K562 (cell line): ENCODE measurements at regions not wholly inside any gene's neighbourhood (a gene's known extent, or its start where the extent isn't known, plus 50 kb on each side); places are given as distances from the start of the nearest gene placed in this dataset.

Source experiments
- ATAC-seq: fragments of 200-7000 bp; cut with Tn5 transposase; 3 replicates; pipeline ENCODE4 v1.9.1; 2020; ENCODE audit warnings: moderate library complexity
- BruUV-seq: library from RNA; stranded (reverse); fragments of 400-500 nt; replicated peaks from 2 replicates; lab custom pipeline; 2021; lab: Mats Ljungman, UMichigan
- CTCF ChIA-PET: fragments of 300-600 bp; formaldehyde crosslinking; extraction: SDS; loops from one replicate; lab custom pipeline; 2021; ENCODE audit warnings: low intra/inter-chr PET ratio; lab: Yijun Ruan, JAX
- POLR2A ChIA-PET: fragments of 300-600, 350-650 bp; sonication (Branson Sonifier 250); formaldehyde crosslinking; extraction: SDS; loops from one replicate; lab custom pipeline; 2021; ENCODE audit warnings: antibody characterized with exemption, inconsistent platforms; lab: Yijun Ruan, JAX
- DNase-seq, 4 experiments: peaks; one replicate each; pipeline versions ENCODE4 v3.0.0 to v3.0.0-alpha.2; 2011 to 2018; ENCODE audit warnings: low spot score in 3 of 4, mixed read lengths in 3 of 4; ENCODE audit errors: extremely low read depth in 1 of 4
- FAIRE-seq: peaks from 2 replicates; lab custom pipeline; 2011; peaks lifted over from hg19 to GRCh38; lab: Jason Lieb, UNC
- H2AFZ ChIP-seq: 2 replicates; pipeline ENCODE4 v1.6.0; 2011; ENCODE audit warnings: low read depth, low read length, control low read depth, inconsistent platforms
- H3K27ac ChIP-seq: fragments of 200-600 bp; 3 replicates; pipeline ENCODE4 v1.8.0; 2011; ENCODE audit warnings: low read depth, mild to moderate bottlenecking, control low read depth, inconsistent platforms, low read length, moderate library complexity, mixed read lengths; ENCODE audit errors: extremely low read depth
- H3K27me3 ChIP-seq, 2 experiments: fragments of 300-600 bp in 1 of 2; 2 replicates in 1 of 2; 3 replicates in 1 of 2; pipeline versions ENCODE4 v1.6.0 to v1.8.0; 2011; ENCODE audit warnings: inconsistent platforms in 2 of 2, low read length in 2 of 2, mild to moderate bottlenecking in 1 of 2, mixed read lengths in 1 of 2, moderate library complexity in 1 of 2; ENCODE audit not compliant: control insufficient read depth in 2 of 2, insufficient read depth in 2 of 2
- H3K36me3 ChIP-seq: fragments of 300-600 bp; 3 replicates; pipeline ENCODE4 v1.8.0; 2011; ENCODE audit warnings: mild to moderate bottlenecking, low read length, inconsistent platforms; ENCODE audit not compliant: control insufficient read depth, insufficient read depth
- H3K4me1 ChIP-seq, 2 experiments: fragments of 200-600 bp in 1 of 2; replicated peaks in 1 of 2; 2 replicates in 1 of 2; 3 replicates in 1 of 2; pipeline versions ENCODE4 v1.5.1 to v1.8.0; 2011; ENCODE audit warnings: inconsistent platforms in 2 of 2, low read length in 2 of 2, mild to moderate bottlenecking in 1 of 2, mixed read lengths in 1 of 2, moderate library complexity in 1 of 2; ENCODE audit not compliant: control insufficient read depth in 2 of 2, insufficient read depth in 2 of 2
- H3K4me2 ChIP-seq: 2 replicates; pipeline ENCODE4 v1.6.1; 2011; ENCODE audit warnings: low read length, control low read depth, inconsistent platforms, mixed read lengths; ENCODE audit not compliant: insufficient read depth
- H3K4me3 ChIP-seq: fragments of 200-600 bp; sonication (generic), shearing (Covaris generic); 2 replicates; pipeline ENCODE4 v1.5.1; 2016; ENCODE audit warnings: control low read depth, inconsistent platforms
- H3K79me2 ChIP-seq: fragments of 200-600 bp; 3 replicates; pipeline ENCODE4 v1.8.0; 2011; ENCODE audit warnings: low read length, inconsistent platforms; ENCODE audit not compliant: control insufficient read depth, insufficient read depth
- H3K9ac ChIP-seq, 2 experiments: 2 replicates each; pipeline versions ENCODE4 v1.6.0 to v1.6.1; 2011; ENCODE audit warnings: low read depth in 2 of 2, low read length in 2 of 2, control low read depth in 1 of 2, inconsistent platforms in 1 of 2, mild to moderate bottlenecking in 1 of 2, mixed read lengths in 1 of 2; ENCODE audit not compliant: insufficient read depth in 1 of 2
- H3K9me1 ChIP-seq: one replicate; pipeline ENCODE4 v1.6.0; 2011; ENCODE audit warnings: inconsistent platforms, mild to moderate bottlenecking, low read length, moderate library complexity; ENCODE audit not compliant: control insufficient read depth, insufficient read depth
- H3K9me3 ChIP-seq: replicated peaks from 2 replicates; pipeline ENCODE4 v1.5.1; 2011; ENCODE audit warnings: low read depth, low read length, inconsistent platforms; ENCODE audit not compliant: control insufficient read depth, insufficient read depth
- H4K20me1 ChIP-seq: replicated peaks from 2 replicates; pipeline ENCODE4 v1.6.1; 2011; ENCODE audit warnings: low read length, inconsistent platforms, mixed read lengths; ENCODE audit not compliant: control insufficient read depth, insufficient read depth
- DPF2 ChIP-seq: fragments of 450-650 bp; IDR thresholded peaks from 2 replicates; pipeline ENCODE4 v1.6.1; 2016
- ETS2 ChIP-seq: IDR thresholded peaks from 2 replicates; pipeline ENCODE4 v1.6.1; 2016; ENCODE audit warnings: borderline replicate concordance, missing genetic modification characterization, mild to moderate bottlenecking, moderate library complexity, missing compliant biosample characterization; ENCODE audit not compliant: poor library complexity, severe bottlenecking
- IFI16 ChIP-seq: fragments of 250-450 bp; sonication (Bioruptor Pico); IDR thresholded peaks from 2 replicates; pipeline ENCODE4 v2.1.2; 2022; ENCODE audit warnings: mild to moderate bottlenecking, inconsistent platforms
- MCM3 ChIP-seq: fragments of 450-650 bp; IDR thresholded peaks from 2 replicates; pipeline ENCODE4 v1.6.1; 2016
- NCOA2 ChIP-seq, 2 experiments: fragments of 450-650 bp; IDR thresholded peaks; 2 replicates each; pipeline ENCODE4 v1.6.1; 2018; ENCODE audit warnings: mild to moderate bottlenecking in 2 of 2, moderate library complexity in 1 of 2; ENCODE audit not compliant: partially characterized antibody in 2 of 2
- NFE2L1 ChIP-seq: fragments of 450-650 bp; IDR thresholded peaks from 2 replicates; pipeline ENCODE4 v1.6.1; 2016; ENCODE audit warnings: missing genetic modification characterization, low read depth, mild to moderate bottlenecking, missing compliant biosample characterization, moderate library complexity, borderline replicate concordance
- SMAD3 ChIP-seq: fragments of 450-650 bp; formaldehyde crosslinking; conservative IDR thresholded peaks from 2 replicates; pipeline ENCODE4 v1.4.0; 2020; ENCODE audit warnings: mild to moderate bottlenecking
- ZNF121 ChIP-seq: sonication (generic); formaldehyde crosslinking; conservative IDR thresholded peaks from 2 replicates; pipeline ENCODE4 v1.8.0; 2022; ENCODE audit warnings: missing genetic modification reagents
- ZNF124 ChIP-seq: sonication (generic); formaldehyde crosslinking; IDR thresholded peaks from 2 replicates; pipeline ENCODE4 v1.8.1; 2022; ENCODE audit warnings: missing genetic modification reagents
- ZNF133 ChIP-seq: fragments of 250-450 bp; sonication (Bioruptor Pico); IDR thresholded peaks from 2 replicates; pipeline ENCODE4 v1.4.0; 2020; ENCODE audit warnings: mild to moderate bottlenecking
- ZNF212 ChIP-seq: fragments of 450-650 bp; formaldehyde crosslinking; IDR thresholded peaks from 2 replicates; pipeline ENCODE4 v1.4.0; 2020; ENCODE audit warnings: mild to moderate bottlenecking
- ZNF217 ChIP-seq: sonication (generic); formaldehyde crosslinking; IDR thresholded peaks from 2 replicates; pipeline ENCODE4 v1.8.0; 2022; ENCODE audit warnings: mild to moderate bottlenecking, missing genetic modification reagents
- ZNF449 ChIP-seq: fragments of 250-450 bp; sonication (Bioruptor Pico); IDR thresholded peaks from 2 replicates; pipeline ENCODE4 v1.8.0; 2022; ENCODE audit warnings: moderate library complexity, mild to moderate bottlenecking, inconsistent platforms
- WGBS: fragments of 100-300 bp; shearing (Covaris generic); methylation state at CpG from one replicate; pipeline ENCODE4 v1.1.6; 2016; ENCODE audit warnings: low coverage, mixed read lengths; ENCODE audit not compliant: insufficient coverage; ENCODE audit errors: missing lambda C conversion rate; 5-methylcytosine and 5-hydroxymethylcytosine counted together
- in situ Hi-C: fragments of 300-500 bp; cut with MboI; formaldehyde crosslinking; loops from 4 replicates; pipeline ENCODE4 v1.15.0; 2018; ENCODE audit warnings: inconsistent platforms, mixed read lengths
- intact Hi-C: fragments of 100-400 bp; cut with micrococcal nuclease; formaldehyde crosslinking; loops from 2 replicates; pipeline ENCODE4 v1.14.2; 2022
- TF ChIP-seq, protein P1 (sequence below), 2 experiments: fragments of 200-800 bp in 1 of 2; sonication (Bioruptor generic) in 1 of 2; sonication (generic) in 1 of 2; formaldehyde crosslinking in 1 of 2; IDR thresholded peaks in 1 of 2; conservative IDR thresholded peaks in 1 of 2; 2 replicates each; pipeline versions ENCODE4 v1.5.0 to v1.6.1; 2016 to 2020; ENCODE audit warnings: missing compliant biosample characterization in 1 of 2, missing genetic modification characterization in 1 of 2, missing genetic modification reagents in 1 of 2
- TF ChIP-seq, protein P2 (sequence below), 2 experiments: fragments of 450-650 bp; conservative IDR thresholded peaks; 2 replicates each; pipeline ENCODE4 v1.6.1; 2017; ENCODE audit warnings: mild to moderate bottlenecking in 2 of 2, moderate library complexity in 2 of 2
- TF ChIP-seq, protein P3 (sequence below): fragments of 200-800 bp; sonication (Bioruptor generic); IDR thresholded peaks from 2 replicates; pipeline ENCODE4 v1.6.1; 2017; ENCODE audit warnings: missing genetic modification characterization, missing compliant biosample characterization

DNA sequence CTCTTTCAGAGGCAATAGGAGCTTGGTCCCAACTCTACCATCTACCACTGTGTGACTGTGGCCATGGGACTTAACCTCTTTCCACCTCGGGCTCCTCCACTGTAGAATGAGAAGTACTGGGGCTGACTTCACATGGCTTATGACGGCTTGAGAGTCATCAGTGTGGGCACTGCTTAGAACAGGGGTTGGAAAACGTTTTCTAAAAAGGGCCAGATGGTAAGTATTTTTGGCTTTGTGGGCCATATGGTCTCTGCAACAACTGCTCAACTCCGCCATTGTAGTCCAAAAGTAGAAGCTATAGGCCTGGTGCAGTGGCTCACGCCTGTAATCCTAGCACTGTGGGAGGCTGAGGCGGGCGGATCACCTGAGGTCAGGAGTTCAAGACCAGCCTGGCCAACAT, 69.2 kb upstream of the LTA4H start:
- WGBS = 54% methylated on average over 7 of the region's 7 CpGs
- no peak overlapping the region for H3K9ac ChIP-seq
- H3K27me3 ChIP-seq = no peaks in the 10 kb centered on the region
- H3K9me1 ChIP-seq = no peaks in the 10 kb centered on the region
- no peak overlapping the region for H3K4me2 ChIP-seq
- ChIA-PET CTCF (no interaction called here), POLR2A (interaction anchor here (1.0 kb wide), 1 partner anchor 53 kb away, joined by 3 read pairs; no protein-coding TSS in a partner anchor)
- H3K4me1 ChIP-seq = no peaks in the 10 kb centered on the region; a peak in 1 of 5 replicates
- DNase-seq = no peak
- intact Hi-C loops = no loop called here
- H3K9me3 ChIP-seq = no peaks in the 10 kb centered on the region
- in situ Hi-C loops = no loop called here
- H3K27ac ChIP-seq = no peak overlapping the region
- H3K4me3 ChIP-seq = no peak overlapping the region
- FAIRE-seq = no peak
- H4K20me1 ChIP-seq = no peaks in the 10 kb centered on the region
- no peak for TF ChIP-seq DPF2
- TF ChIP-seq ZNF217 (CRISPR knock-in tag) = no peak
- no peak for TF ChIP-seq ZNF124 (CRISPR knock-in tag)
- TF ChIP-seq ZNF121 (CRISPR knock-in tag) = no peak
- no peak for TF ChIP-seq ZNF449 (CRISPR knock-in tag)
- TF ChIP-seq NFE2L1 (tag) = no peak
- no peak for TF ChIP-seq ETS2 (tag)
- TF ChIP-seq SMAD3 (CRISPR knock-in tag) = no peak
- TF ChIP-seq MCM3 = no peak
- TF ChIP-seq, protein P1, sequence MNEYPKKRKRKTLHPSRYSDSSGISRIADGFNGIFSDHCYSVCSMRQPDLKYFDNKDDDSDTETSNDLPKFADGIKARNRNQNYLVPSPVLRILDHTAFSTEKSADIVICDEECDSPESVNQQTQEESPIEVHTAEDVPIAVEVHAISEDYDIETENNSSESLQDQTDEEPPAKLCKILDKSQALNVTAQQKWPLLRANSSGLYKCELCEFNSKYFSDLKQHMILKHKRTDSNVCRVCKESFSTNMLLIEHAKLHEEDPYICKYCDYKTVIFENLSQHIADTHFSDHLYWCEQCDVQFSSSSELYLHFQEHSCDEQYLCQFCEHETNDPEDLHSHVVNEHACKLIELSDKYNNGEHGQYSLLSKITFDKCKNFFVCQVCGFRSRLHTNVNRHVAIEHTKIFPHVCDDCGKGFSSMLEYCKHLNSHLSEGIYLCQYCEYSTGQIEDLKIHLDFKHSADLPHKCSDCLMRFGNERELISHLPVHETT (CRISPR knock-in tag; conservative IDR thresholded peaks at IDR 0.05 in 1 of 2, IDR thresholded peaks at IDR 0.05 in 1 of 2) = no peak
- TF ChIP-seq, protein P2, sequence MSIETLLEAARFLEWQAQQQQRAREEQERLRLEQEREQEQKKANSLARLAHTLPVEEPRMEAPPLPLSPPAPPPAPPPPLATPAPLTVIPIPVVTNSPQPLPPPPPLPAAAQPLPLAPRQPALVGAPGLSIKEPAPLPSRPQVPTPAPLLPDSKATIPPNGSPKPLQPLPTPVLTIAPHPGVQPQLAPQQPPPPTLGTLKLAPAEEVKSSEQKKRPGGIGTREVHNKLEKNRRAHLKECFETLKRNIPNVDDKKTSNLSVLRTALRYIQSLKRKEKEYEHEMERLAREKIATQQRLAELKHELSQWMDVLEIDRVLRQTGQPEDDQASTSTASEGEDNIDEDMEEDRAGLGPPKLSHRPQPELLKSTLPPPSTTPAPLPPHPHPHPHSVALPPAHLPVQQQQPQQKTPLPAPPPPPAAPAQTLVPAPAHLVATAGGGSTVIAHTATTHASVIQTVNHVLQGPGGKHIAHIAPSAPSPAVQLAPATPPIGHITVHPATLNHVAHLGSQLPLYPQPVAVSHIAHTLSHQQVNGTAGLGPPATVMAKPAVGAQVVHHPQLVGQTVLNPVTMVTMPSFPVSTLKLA (conservative IDR thresholded peaks at IDR 0.05) = no peak
- TF ChIP-seq ZNF212 (CRISPR knock-in tag) = no peak
- TF ChIP-seq IFI16 (CRISPR knock-in tag) = no peak
- no peak for TF ChIP-seq ZNF133 (CRISPR knock-in tag)
- TF ChIP-seq, protein P3, sequence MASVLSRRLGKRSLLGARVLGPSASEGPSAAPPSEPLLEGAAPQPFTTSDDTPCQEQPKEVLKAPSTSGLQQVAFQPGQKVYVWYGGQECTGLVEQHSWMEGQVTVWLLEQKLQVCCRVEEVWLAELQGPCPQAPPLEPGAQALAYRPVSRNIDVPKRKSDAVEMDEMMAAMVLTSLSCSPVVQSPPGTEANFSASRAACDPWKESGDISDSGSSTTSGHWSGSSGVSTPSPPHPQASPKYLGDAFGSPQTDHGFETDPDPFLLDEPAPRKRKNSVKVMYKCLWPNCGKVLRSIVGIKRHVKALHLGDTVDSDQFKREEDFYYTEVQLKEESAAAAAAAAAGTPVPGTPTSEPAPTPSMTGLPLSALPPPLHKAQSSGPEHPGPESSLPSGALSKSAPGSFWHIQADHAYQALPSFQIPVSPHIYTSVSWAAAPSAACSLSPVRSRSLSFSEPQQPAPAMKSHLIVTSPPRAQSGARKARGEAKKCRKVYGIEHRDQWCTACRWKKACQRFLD (CRISPR knock-in tag) = no peak
- no peak for TF ChIP-seq NCOA2 (IDR thresholded peaks at IDR 0.05; ENCODE audit: partially characterized antibody in 2 of 2)
- BruUV-seq = no TSS peak
- no peaks in the 10 kb centered on the region for H3K36me3 ChIP-seq
- H3K79me2 ChIP-seq = no peaks in the 10 kb centered on the region
- no peak for ATAC-seq
- no peak overlapping the region; the same call in 1 of the 2 replicates for H2AFZ ChIP-seq
